ENCODE measurements at regions not wholly inside any gene's neighbourhood (a gene's known extent, or its start where the extent isn't known, plus 50 kb on each side); places are given as distances from the start of the nearest gene placed in this dataset.

GRCh38 chr15:47485419-47485818, 231.9 kb upstream of the SEMA6D start:
- H3K4me3 Mint-ChIP-seq: no peak overlapping the region
- no peak overlapping the region for H3K27ac Mint-ChIP-seq
- H3K36me3 Mint-ChIP-seq: no peaks in the 10 kb centered on the region
- no peaks in the 10 kb centered on the region for H3K9me3 Mint-ChIP-seq
- H3K27me3 Mint-ChIP-seq: peaks cover 0 to 5% of the 10 kb centered on the region in 2 donors
- no peak for ATAC-seq (replicated peaks)
- DNase-seq: no peak
- no peaks in the 10 kb centered on the region for H3K4me1 Mint-ChIP-seq

- Mint-ChIP-seq H3K4me3 (no peak overlapping the region), H3K4me1 (no peaks in the 10 kb centered on the region), H3K27ac (no peak overlapping the region), H3K9me3 (no peaks in the 10 kb centered on the region), H3K27me3 (peaks cover 0 to 5% of the 10 kb centered on the region in 2 donors), H3K36me3 (no peaks in the 10 kb centered on the region)
- no peak for ATAC-seq (replicated peaks)
- DNase-seq: no peak
These were observed 231.3 kb upstream of the SEMA6D start for GRCh38 chr15:47486040-47486439.

GRCh38 chr15:47492195-47492594, 225.1 kb upstream of the SEMA6D start:
- ATAC-seq (replicated peaks) (no peak), DNase-seq (no peak)
- no peaks in the 10 kb centered on the region for H3K4me1 Mint-ChIP-seq
- H3K27me3 Mint-ChIP-seq: no peaks in the 10 kb centered on the region
- no peaks in the 10 kb centered on the region for H3K36me3 Mint-ChIP-seq
- H3K9me3 Mint-ChIP-seq: no peaks in the 10 kb centered on the region
- no peak overlapping the region for H3K4me3 Mint-ChIP-seq
- H3K27ac Mint-ChIP-seq: no peak overlapping the region

- no peaks in the 10 kb centered on the region for H3K27me3 Mint-ChIP-seq
- H3K36me3 Mint-ChIP-seq: no peaks in the 10 kb centered on the region
- no peak overlapping the region for H3K4me3 Mint-ChIP-seq
- H3K9me3 Mint-ChIP-seq: no peaks in the 10 kb centered on the region
- DNase-seq: no peak
- no peaks in the 10 kb centered on the region for H3K4me1 Mint-ChIP-seq
- ATAC-seq (replicated peaks): no peak
- no peak overlapping the region for H3K27ac Mint-ChIP-seq
These were observed 223.7 kb upstream of the SEMA6D start for GRCh38 chr15:47493357-47494247.

- Mint-ChIP-seq H3K27ac (no peak overlapping the region), H3K4me3 (no peak overlapping the region), H3K27me3 (no peaks in the 10 kb centered on the region), H3K9me3 (no peaks in the 10 kb centered on the region), H3K4me1 (no peaks in the 10 kb centered on the region), H3K36me3 (no peaks in the 10 kb centered on the region)
- ATAC-seq (replicated peaks) (no peak), DNase-seq (no peak)
These were observed 220.7 kb upstream of the SEMA6D start for GRCh38 chr15:47496343-47497185.

GRCh38 chr15:47500842-47501241, 216.5 kb upstream of the SEMA6D start:
- Mint-ChIP-seq H3K4me3 (no peak overlapping the region), H3K27ac (no peak overlapping the region), H3K9me3 (no peaks in the 10 kb centered on the region), H3K27me3 (no peaks in the 10 kb centered on the region), H3K36me3 (no peaks in the 10 kb centered on the region), H3K4me1 (peaks cover 11 to 18% of the 10 kb centered on the region in 2 donors)
- ATAC-seq (replicated peaks) (no peak), DNase-seq (no peak)

- Mint-ChIP-seq H3K27me3 (no peaks in the 10 kb centered on the region), H3K36me3 (no peaks in the 10 kb centered on the region), H3K4me1 (peaks cover 13 to 24% of the 10 kb centered on the region in 2 donors), H3K9me3 (no peaks in the 10 kb centered on the region), H3K27ac (no peak overlapping the region), H3K4me3 (no peak overlapping the region)
- DNase-seq: no peak
- ATAC-seq (replicated peaks): no peak
These were observed 215.3 kb upstream of the SEMA6D start for GRCh38 chr15:47502041-47502440.

GRCh38 chr15:47503876-47504275, 213.4 kb upstream of the SEMA6D start:
- ATAC-seq (replicated peaks) (peak in 1 of 2 donors; percentile 20), DNase-seq (no peak)
- H3K4me1 Mint-ChIP-seq: peaks cover 13 to 24% of the 10 kb centered on the region in 2 donors
- H3K4me3 Mint-ChIP-seq: no peak overlapping the region
- H3K27ac Mint-ChIP-seq: no peak overlapping the region
- H3K27me3 Mint-ChIP-seq: no peaks in the 10 kb centered on the region
- H3K9me3 Mint-ChIP-seq: no peaks in the 10 kb centered on the region
- no peaks in the 10 kb centered on the region for H3K36me3 Mint-ChIP-seq

GRCh38 chr15:47504624-47505256, 212.6 kb upstream of the SEMA6D start:
- no peaks in the 10 kb centered on the region for H3K9me3 Mint-ChIP-seq
- no peaks in the 10 kb centered on the region for H3K27me3 Mint-ChIP-seq
- peaks cover 13 to 24% of the 10 kb centered on the region in 2 donors for H3K4me1 Mint-ChIP-seq
- H3K4me3 Mint-ChIP-seq: peak overlapping the region in 1 of 2 donors; percentile 50
- DNase-seq: peak; percentile 1
- ATAC-seq (replicated peaks): peak; percentile 61 to 70
- H3K27ac Mint-ChIP-seq: peak overlapping the region; percentile 49
- H3K36me3 Mint-ChIP-seq: no peaks in the 10 kb centered on the region

- no peak overlapping the region for H3K27ac Mint-ChIP-seq
- no peak for DNase-seq
- no peak overlapping the region for H3K4me3 Mint-ChIP-seq
These were observed 211.5 kb upstream of the SEMA6D start for GRCh38 chr15:47505712-47506328.

GRCh38 chr15:47506329-47507100, 210.8 kb upstream of the SEMA6D start:
- H3K4me3 Mint-ChIP-seq: no peak overlapping the region
- no peak for ATAC-seq (replicated peaks)
- H3K27me3 Mint-ChIP-seq: no peaks in the 10 kb centered on the region
- no peak for DNase-seq
- no peak overlapping the region for H3K27ac Mint-ChIP-seq
- H3K36me3 Mint-ChIP-seq: no peaks in the 10 kb centered on the region
- H3K9me3 Mint-ChIP-seq: no peaks in the 10 kb centered on the region
- H3K4me1 Mint-ChIP-seq: peaks cover 13 to 24% of the 10 kb centered on the region in 2 donors

More at GRCh38 chr15:47505712-47506328, 211.5 kb upstream of the SEMA6D start:
- ATAC-seq (replicated peaks): no peak
- Mint-ChIP-seq H3K4me1 (peaks cover 13 to 24% of the 10 kb centered on the region in 2 donors), H3K9me3 (no peaks in the 10 kb centered on the region), H3K36me3 (no peaks in the 10 kb centered on the region), H3K27me3 (no peaks in the 10 kb centered on the region)

GRCh38 chr15:47507221-47507985, 209.9 kb upstream of the SEMA6D start:
- H3K9me3 Mint-ChIP-seq: no peaks in the 10 kb centered on the region
- no peak overlapping the region for H3K4me3 Mint-ChIP-seq
- DNase-seq (no peak), ATAC-seq (replicated peaks) (no peak)
- H3K27me3 Mint-ChIP-seq: no peaks in the 10 kb centered on the region
- peaks cover 13 to 24% of the 10 kb centered on the region in 2 donors for H3K4me1 Mint-ChIP-seq
- H3K27ac Mint-ChIP-seq: no peak overlapping the region
- H3K36me3 Mint-ChIP-seq: no peaks in the 10 kb centered on the region

- Mint-ChIP-seq H3K4me3 (no peak overlapping the region), H3K27ac (no peak overlapping the region), H3K36me3 (no peaks in the 10 kb centered on the region), H3K4me1 (peaks cover under 1 to 2% of the 10 kb centered on the region in 2 donors), H3K27me3 (no peaks in the 10 kb centered on the region), H3K9me3 (no peaks in the 10 kb centered on the region)
- no peak for DNase-seq
- no peak for ATAC-seq (replicated peaks)
These were observed 206.0 kb upstream of the SEMA6D start for GRCh38 chr15:47511261-47511660.
